ENCODE measurements at regions not wholly inside any gene's neighbourhood (a gene's known extent, or its start where the extent isn't known, plus 50 kb on each side); places are given as distances from the start of the nearest gene placed in this dataset.

DNA sequence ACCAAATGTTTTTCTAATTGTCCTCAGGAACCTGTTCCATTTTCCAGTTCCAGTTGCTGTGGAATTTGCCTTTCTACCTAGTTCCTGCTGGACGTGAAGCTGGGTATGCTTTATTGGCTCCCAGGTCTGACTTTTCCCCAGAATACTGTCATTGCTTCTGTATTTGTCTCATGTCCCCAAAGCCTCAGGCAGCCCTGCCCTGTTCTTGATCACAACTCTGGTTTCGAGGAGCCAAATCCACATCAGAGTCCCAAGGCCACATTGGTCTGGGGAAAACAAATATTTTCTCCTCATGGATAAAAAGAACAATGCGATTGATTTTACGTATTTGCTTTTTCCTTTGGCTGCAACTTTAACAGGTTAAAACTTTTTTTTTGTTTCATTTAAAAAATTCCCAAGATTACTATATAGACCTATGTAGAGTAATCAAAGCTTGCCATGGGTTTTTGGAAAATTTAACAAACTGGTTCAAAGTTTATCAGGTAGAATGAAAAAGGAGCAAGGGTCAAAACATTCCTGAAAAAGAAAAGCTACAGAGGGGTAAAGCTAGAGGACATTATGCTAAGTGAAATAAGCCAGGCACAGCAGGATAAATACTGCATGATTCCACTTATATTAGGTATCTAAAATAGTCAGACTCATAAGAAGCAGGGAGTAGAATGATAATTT, 85.2 kb downstream of the MDH1 start:
- Mint-ChIP-seq H3K4me1 (ENCODE audit: low read depth) (peaks cover 11% of the 10 kb centered on the region), H3K27me3 (peaks cover 22% of the 10 kb centered on the region), H3K9me3 (no peaks in the 10 kb centered on the region), H3K27ac (no peak overlapping the region), H3K36me3 (no peaks in the 10 kb centered on the region), H3K4me3 (no peak overlapping the region)
- no peak for DNase-seq
- ChIA-PET POLR2A (no interaction called here), CTCF (no interaction called here)
- intact Hi-C loops (cut with micrococcal nuclease) = no loop called here

- DNase-seq = no peak
- Mint-ChIP-seq H3K36me3 (no peaks in the 10 kb centered on the region), H3K27me3 (peaks cover 22% of the 10 kb centered on the region), H3K4me1 (ENCODE audit: low read depth) (peaks cover 11% of the 10 kb centered on the region), H3K27ac (no peak overlapping the region), H3K4me3 (no peak overlapping the region), H3K9me3 (no peaks in the 10 kb centered on the region)
- POLR2A ChIA-PET = no interaction called here
- intact Hi-C loops (cut with micrococcal nuclease) = no loop called here
- CTCF ChIA-PET = no interaction called here
Observed at GRCh38 chr2:63675026-63675425, 86.3 kb downstream of the MDH1 start.

DNA sequence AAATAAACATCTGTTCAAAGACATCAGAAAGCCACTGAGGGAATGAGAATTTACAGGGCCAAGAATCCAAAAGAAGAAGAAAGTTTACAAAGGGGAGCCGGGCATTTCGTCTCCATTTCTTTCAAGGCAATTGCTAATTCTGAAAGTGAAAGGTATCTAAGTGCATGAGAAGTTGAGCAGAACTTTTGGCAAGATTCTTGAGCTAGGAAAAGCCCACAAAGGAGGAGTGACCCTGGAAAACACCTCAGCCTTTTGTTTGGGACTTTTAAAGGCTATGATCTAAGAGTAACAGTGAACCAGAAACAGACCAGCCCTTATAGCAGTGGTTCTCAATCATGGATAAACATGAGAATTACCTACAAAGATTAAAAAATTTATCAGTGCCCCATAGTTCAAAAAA, 87.4 kb downstream of the MDH1 start:
- no peak overlapping the region for H3K27ac Mint-ChIP-seq

GRCh38 chr2:63678085-63678484, 89.3 kb downstream of the MDH1 start:
- peaks cover 9% of the 10 kb centered on the region for H3K27me3 Mint-ChIP-seq
- CTCF ChIA-PET = no interaction called here
- POLR2A ChIA-PET = no interaction called here
- H3K4me1 Mint-ChIP-seq (ENCODE audit: low read depth) = peaks cover 11% of the 10 kb centered on the region
- no peak for DNase-seq
- H3K36me3 Mint-ChIP-seq = no peaks in the 10 kb centered on the region
- H3K27ac Mint-ChIP-seq = no peak overlapping the region
- H3K4me3 Mint-ChIP-seq = no peak overlapping the region
- no peaks in the 10 kb centered on the region for H3K9me3 Mint-ChIP-seq
- intact Hi-C loops (cut with micrococcal nuclease) = no loop called here

More for the DNA sequence above, 87.4 kb downstream of the MDH1 start:
- no peak for DNase-seq
- Mint-ChIP-seq H3K36me3 (no peaks in the 10 kb centered on the region), H3K4me3 (no peak overlapping the region), H3K4me1 (ENCODE audit: low read depth) (peaks cover 11% of the 10 kb centered on the region), H3K27me3 (peaks cover 15% of the 10 kb centered on the region), H3K9me3 (no peaks in the 10 kb centered on the region)
- CTCF ChIA-PET = no interaction called here
- intact Hi-C loops (cut with micrococcal nuclease) = no loop called here
- POLR2A ChIA-PET = no interaction called here

DNA sequence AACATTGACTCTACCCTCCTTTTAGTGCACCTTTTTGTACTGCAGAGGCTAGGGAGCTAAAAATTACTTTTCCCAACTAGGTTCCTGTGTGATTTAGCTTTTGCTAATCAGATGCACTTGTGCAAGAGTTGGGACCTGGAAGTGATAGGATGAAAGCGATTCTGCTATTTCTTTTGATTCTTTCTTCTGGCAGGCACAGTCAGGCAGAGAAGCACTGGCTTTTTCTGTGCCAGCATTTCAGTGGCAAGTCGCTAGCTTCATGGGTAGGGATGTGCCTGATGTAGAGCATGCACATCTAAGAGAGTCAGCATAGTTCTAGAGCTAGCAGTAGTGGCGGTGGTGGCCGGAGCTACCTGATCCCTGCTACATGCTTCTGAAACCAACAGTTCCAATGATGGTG, 89.8 kb downstream of the MDH1 start:
- intact Hi-C loops (cut with micrococcal nuclease) = no loop called here
- Mint-ChIP-seq H3K27ac (no peak overlapping the region), H3K36me3 (no peaks in the 10 kb centered on the region), H3K4me3 (no peak overlapping the region), H3K27me3 (peaks cover 5% of the 10 kb centered on the region), H3K9me3 (no peaks in the 10 kb centered on the region), H3K4me1 (ENCODE audit: low read depth) (peaks cover 11% of the 10 kb centered on the region)
- DNase-seq = no peak
- POLR2A ChIA-PET = no interaction called here
- CTCF ChIA-PET = no interaction called here

DNA sequence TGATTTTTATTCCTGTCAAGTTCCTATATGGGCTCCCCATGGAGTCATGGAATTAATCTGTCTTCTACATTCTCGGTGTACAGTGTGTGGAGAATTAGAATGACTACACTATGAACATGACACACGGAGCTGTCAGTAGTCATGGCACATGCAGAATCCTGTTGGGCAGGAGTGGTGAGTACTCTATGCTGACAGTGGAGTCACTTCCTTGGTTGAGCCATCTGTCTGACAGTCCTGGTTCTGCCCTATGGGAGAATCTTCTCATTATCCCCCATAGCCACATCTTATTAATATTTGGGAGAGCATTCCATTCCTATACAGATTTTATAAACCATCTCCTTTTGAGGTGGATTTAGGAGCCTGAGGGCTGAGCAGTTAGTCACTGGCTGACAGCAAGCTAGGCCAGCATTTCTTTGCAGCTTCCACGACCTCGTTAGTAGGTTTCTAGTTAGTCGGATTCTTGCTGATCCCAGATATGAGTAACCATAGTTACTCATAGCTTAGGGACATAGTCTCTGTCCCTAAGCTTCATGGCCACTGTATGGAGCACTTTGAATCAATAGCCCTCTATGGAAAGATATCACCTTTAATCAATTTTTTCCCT, 90.6 kb downstream of the MDH1 start:
- Mint-ChIP-seq H3K4me1 (ENCODE audit: low read depth) (peaks cover 11% of the 10 kb centered on the region), H3K27me3 (peaks cover 5% of the 10 kb centered on the region)
- CTCF ChIA-PET = no interaction called here

GRCh38 chr2:63680455-63680854, 91.7 kb downstream of the MDH1 start:
- Mint-ChIP-seq H3K4me1 (ENCODE audit: low read depth) (peaks cover 11% of the 10 kb centered on the region), H3K4me3 (no peak overlapping the region), H3K36me3 (no peaks in the 10 kb centered on the region), H3K27ac (no peak overlapping the region), H3K9me3 (no peaks in the 10 kb centered on the region), H3K27me3 (peaks cover 3% of the 10 kb centered on the region)
- ChIA-PET CTCF (no interaction called here), POLR2A (no interaction called here)
- no peak for DNase-seq
- intact Hi-C loops (cut with micrococcal nuclease) = no loop called here

More for the DNA sequence above, 90.6 kb downstream of the MDH1 start:
- POLR2A ChIA-PET = no interaction called here
- no peaks in the 10 kb centered on the region for H3K36me3 Mint-ChIP-seq
- H3K4me3 Mint-ChIP-seq = no peak overlapping the region
- H3K9me3 Mint-ChIP-seq = no peaks in the 10 kb centered on the region
- intact Hi-C loops (cut with micrococcal nuclease) = no loop called here
- H3K27ac Mint-ChIP-seq = no peak overlapping the region
- DNase-seq = no peak

GRCh38 chr2:63681896-63682295, 93.1 kb downstream of the MDH1 start:
- POLR2A ChIA-PET = no interaction called here
- H3K36me3 Mint-ChIP-seq = no peaks in the 10 kb centered on the region
- peaks cover 3% of the 10 kb centered on the region for H3K27me3 Mint-ChIP-seq
- H3K4me1 Mint-ChIP-seq (ENCODE audit: low read depth) = peaks cover 5% of the 10 kb centered on the region
- no peak overlapping the region for H3K27ac Mint-ChIP-seq
- no peak overlapping the region for H3K4me3 Mint-ChIP-seq
- no peaks in the 10 kb centered on the region for H3K9me3 Mint-ChIP-seq
- intact Hi-C loops (cut with micrococcal nuclease) = no loop called here
- DNase-seq = no peak
- CTCF ChIA-PET = interaction anchor here (1.3 kb wide), 2 partner anchors 17 to 179 kb away, joined by 4 to 5 read pairs; no protein-coding TSS in a partner anchor

DNA sequence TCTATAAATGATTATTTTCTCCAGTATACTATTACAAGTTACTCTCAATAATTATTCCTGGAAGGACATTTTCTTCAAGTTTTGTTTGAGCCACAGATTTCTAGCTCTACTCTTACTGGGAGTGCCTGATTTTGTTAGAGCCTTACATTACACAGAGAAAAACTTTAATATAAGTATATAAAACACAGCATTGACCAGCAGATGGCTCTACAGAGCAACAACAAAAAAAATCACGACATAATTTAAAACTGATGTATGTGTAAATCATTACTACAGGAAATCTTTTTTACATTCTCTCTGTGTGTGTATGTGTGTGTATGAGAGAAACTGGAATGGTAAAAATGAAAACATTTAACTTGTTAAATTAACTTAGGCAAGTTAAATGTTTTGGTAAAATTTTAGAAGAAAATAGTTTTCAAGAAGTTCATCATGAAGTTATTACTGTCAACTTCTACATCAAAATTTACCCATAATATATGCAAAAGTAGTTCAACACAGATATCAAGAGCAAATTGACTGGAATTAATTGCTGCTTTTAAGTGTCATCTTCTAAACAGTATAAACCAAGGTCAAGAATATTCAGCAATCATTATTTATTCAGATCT, 103.3 kb downstream of the MDH1 start:
- Mint-ChIP-seq H3K4me3 (no peak overlapping the region), H3K4me1 (ENCODE audit: low read depth) (no peaks in the 10 kb centered on the region), H3K36me3 (no peaks in the 10 kb centered on the region), H3K27me3 (no peaks in the 10 kb centered on the region), H3K27ac (no peak overlapping the region), H3K9me3 (no peaks in the 10 kb centered on the region)
- CTCF ChIA-PET = interaction anchor here (0.6 to 2.7 kb wide), 12 partner anchors 39 to 639 kb away, joined by 3 to 40 read pairs (median 5); partner anchors contain the start of gene UGP2
- DNase-seq = no peak
- intact Hi-C loops (cut with micrococcal nuclease) = loop anchor here (1.0 to 5.0 kb wide), 4 partner anchors 150 to 635 kb away; partner anchors contain the start of gene UGP2
- POLR2A ChIA-PET = no interaction called here

DNA sequence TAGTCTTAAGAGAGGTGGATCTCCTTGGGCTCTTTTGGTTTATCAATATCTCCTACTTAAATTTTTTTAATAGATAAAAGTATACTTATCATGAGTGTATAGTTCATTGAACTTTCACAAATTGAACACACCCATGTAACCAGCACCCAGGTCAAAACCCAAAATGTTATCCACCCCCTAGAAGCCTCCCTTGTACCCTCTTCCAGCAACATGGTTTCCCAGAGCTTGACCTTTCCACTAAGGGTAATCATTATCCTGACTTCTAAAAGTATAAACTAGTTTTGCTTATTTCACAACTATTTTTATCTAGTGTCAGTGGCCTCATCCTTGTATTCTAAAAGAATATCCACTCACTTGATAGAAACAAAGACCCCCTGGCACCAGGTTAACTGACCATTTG, 106.8 kb downstream of the MDH1 start:
- H3K27ac Mint-ChIP-seq = no peak overlapping the region
- no peak for DNase-seq
- ChIA-PET CTCF (no interaction called here), POLR2A (no interaction called here)
- H3K4me3 Mint-ChIP-seq = no peak overlapping the region
- H3K27me3 Mint-ChIP-seq = no peaks in the 10 kb centered on the region
- no peaks in the 10 kb centered on the region for H3K9me3 Mint-ChIP-seq
- intact Hi-C loops (cut with micrococcal nuclease) = no loop called here
- H3K36me3 Mint-ChIP-seq = no peaks in the 10 kb centered on the region
- no peaks in the 10 kb centered on the region for H3K4me1 Mint-ChIP-seq (ENCODE audit: low read depth)

- Mint-ChIP-seq H3K27ac (no peak overlapping the region), H3K36me3 (no peaks in the 10 kb centered on the region), H3K4me3 (no peak overlapping the region), H3K9me3 (no peaks in the 10 kb centered on the region), H3K4me1 (ENCODE audit: low read depth) (no peaks in the 10 kb centered on the region), H3K27me3 (no peaks in the 10 kb centered on the region)
- intact Hi-C loops (cut with micrococcal nuclease) = no loop called here
- no peak for DNase-seq
- ChIA-PET CTCF (interaction anchor here (4.2 kb wide), 1 partner anchor 165 kb away, joined by 56 read pairs; no protein-coding TSS in a partner anchor), POLR2A (no interaction called here)
Observed at GRCh38 chr2:63696496-63696895, 107.7 kb downstream of the MDH1 start.

GRCh38 chr2:63697160-63697559, 108.4 kb downstream of the MDH1 start:
- POLR2A ChIA-PET = no interaction called here
- H3K9me3 Mint-ChIP-seq = no peaks in the 10 kb centered on the region
- H3K4me1 Mint-ChIP-seq (ENCODE audit: low read depth) = no peaks in the 10 kb centered on the region
- DNase-seq = no peak
- intact Hi-C loops (cut with micrococcal nuclease) = no loop called here
- H3K36me3 Mint-ChIP-seq = no peaks in the 10 kb centered on the region
- CTCF ChIA-PET = interaction anchor here (4.2 kb wide), 1 partner anchor 164 kb away, joined by 56 read pairs; no protein-coding TSS in a partner anchor
- H3K4me3 Mint-ChIP-seq = no peak overlapping the region
- H3K27me3 Mint-ChIP-seq = no peaks in the 10 kb centered on the region
- H3K27ac Mint-ChIP-seq = no peak overlapping the region
